A549 (cell line): ENCODE measurements at regions not wholly inside any gene's neighbourhood (a gene's known extent, or its start where the extent isn't known, plus 50 kb on each side); places are given as distances from the start of the nearest gene placed in this dataset.

Experiments
- CEBPB ChIP-seq, 2 experiments: fragments of >200 bp in 1 of 2; sonication (Bioruptor Twin) in 1 of 2; formaldehyde crosslinking in 1 of 2; IDR thresholded peaks; 2 replicates each; pipeline ENCODE4 v1.6.1; 2012 to 2016
- CTCF ChIP-seq: fragments of >200 bp; sonication (Bioruptor Twin); formaldehyde crosslinking; IDR thresholded peaks from 3 replicates; pipeline ENCODE4 v1.5.1; 2016
- EP300 ChIP-seq, 2 experiments: fragments of >200 bp; sonication (Bioruptor Twin); formaldehyde crosslinking; IDR thresholded peaks; 2 replicates in 1 of 2; 3 replicates in 1 of 2; pipeline ENCODE4 v1.6.1; 2016 to 2017
- JUN ChIP-seq, 2 experiments: fragments of >200 bp; sonication (Bioruptor Twin); formaldehyde crosslinking; IDR thresholded peaks; 2 replicates in 1 of 2; 3 replicates in 1 of 2; pipeline ENCODE4 v1.6.1; 2016 to 2017
- MAZ ChIP-seq: fragments of 150-350 bp; IDR thresholded peaks from 2 replicates; pipeline ENCODE4 v1.6.1; 2014; ENCODE audit warnings: antibody characterized with exemption, low read depth, low read length, borderline replicate concordance
- POLR2A ChIP-seq: IDR thresholded peaks from 2 replicates; pipeline ENCODE4 v1.6.1; 2012; ENCODE audit warnings: mild to moderate bottlenecking, low read length
- POLR2AphosphoS2 ChIP-seq: conservative IDR thresholded peaks from 2 replicates; pipeline ENCODE4 v1.6.1; 2012; ENCODE audit warnings: low read length, improper control_type of control experiment, inconsistent platforms
- RARB ChIP-seq: fragments of 250-450 bp; sonication (Bioruptor Pico); IDR thresholded peaks from 2 replicates; pipeline ENCODE4 v1.8.0; 2021; ENCODE audit warnings: mild to moderate bottlenecking, moderate library complexity
- ZFP36 ChIP-seq: fragments of 450-650 bp; IDR thresholded peaks from 2 replicates; pipeline ENCODE4 v1.6.1; 2014; ENCODE audit warnings: borderline replicate concordance; ENCODE audit not compliant: partially characterized antibody
- TF ChIP-seq, protein P1 (sequence below): fragments of 450-650 bp; IDR thresholded peaks from 2 replicates; pipeline ENCODE4 v1.6.1; 2014; ENCODE audit warnings: antibody characterized with exemption
- TF ChIP-seq, protein P2 (sequence below): IDR thresholded peaks from 2 replicates; pipeline ENCODE4 v1.6.1; 2012
- TF ChIP-seq, protein P3 (sequence below): fragments of 150-350 bp; IDR thresholded peaks from 2 replicates; pipeline ENCODE4 v1.6.1; 2014; ENCODE audit warnings: low read depth, mild to moderate bottlenecking, low read length

- no peak for TF ChIP-seq CTCF
- no peak for TF ChIP-seq JUN (IDR thresholded peaks at IDR 0.05)
- TF ChIP-seq, protein P1, sequence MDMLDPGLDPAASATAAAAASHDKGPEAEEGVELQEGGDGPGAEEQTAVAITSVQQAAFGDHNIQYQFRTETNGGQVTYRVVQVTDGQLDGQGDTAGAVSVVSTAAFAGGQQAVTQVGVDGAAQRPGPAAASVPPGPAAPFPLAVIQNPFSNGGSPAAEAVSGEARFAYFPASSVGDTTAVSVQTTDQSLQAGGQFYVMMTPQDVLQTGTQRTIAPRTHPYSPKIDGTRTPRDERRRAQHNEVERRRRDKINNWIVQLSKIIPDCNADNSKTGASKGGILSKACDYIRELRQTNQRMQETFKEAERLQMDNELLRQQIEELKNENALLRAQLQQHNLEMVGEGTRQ, result no peak
- TF ChIP-seq POLR2AphosphoS2, result no peak
- no peak for TF ChIP-seq MAZ
- TF ChIP-seq EP300 (IDR thresholded peaks at IDR 0.05), result no peak
- no peak for TF ChIP-seq POLR2A
- no peak for TF ChIP-seq RARB (CRISPR knock-in tag)
- TF ChIP-seq CEBPB (IDR thresholded peaks at IDR 0.05), result no peak
- TF ChIP-seq, protein P2, sequence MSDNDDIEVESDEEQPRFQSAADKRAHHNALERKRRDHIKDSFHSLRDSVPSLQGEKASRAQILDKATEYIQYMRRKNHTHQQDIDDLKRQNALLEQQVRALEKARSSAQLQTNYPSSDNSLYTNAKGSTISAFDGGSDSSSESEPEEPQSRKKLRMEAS, result no peak
- TF ChIP-seq, protein P3, sequence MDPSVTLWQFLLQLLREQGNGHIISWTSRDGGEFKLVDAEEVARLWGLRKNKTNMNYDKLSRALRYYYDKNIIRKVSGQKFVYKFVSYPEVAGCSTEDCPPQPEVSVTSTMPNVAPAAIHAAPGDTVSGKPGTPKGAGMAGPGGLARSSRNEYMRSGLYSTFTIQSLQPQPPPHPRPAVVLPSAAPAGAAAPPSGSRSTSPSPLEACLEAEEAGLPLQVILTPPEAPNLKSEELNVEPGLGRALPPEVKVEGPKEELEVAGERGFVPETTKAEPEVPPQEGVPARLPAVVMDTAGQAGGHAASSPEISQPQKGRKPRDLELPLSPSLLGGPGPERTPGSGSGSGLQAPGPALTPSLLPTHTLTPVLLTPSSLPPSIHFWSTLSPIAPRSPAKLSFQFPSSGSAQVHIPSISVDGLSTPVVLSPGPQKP, result no peak
- no peak for TF ChIP-seq ZFP36
Observed at GRCh38 chr6:21342501-21342900, 251.1 kb upstream of the SOX4 start.
